Esophagus squamous epithelium (tissue), 4 donors: ENCODE measurements at regions not wholly inside any gene's neighbourhood (a gene's known extent, or its start where the extent isn't known, plus 50 kb on each side); places are given as distances from the start of the nearest gene placed in this dataset.

Source experiments
- CTCF ChIP-seq, 6 experiments: fragments of 450-650 bp in 4 of 6; fragments of 200-600 bp in 2 of 6; sonication (generic) in 2 of 6; IDR thresholded peaks; one replicate each; pipeline ENCODE4 v1.5.1; 2016 to 2019; ENCODE audit warnings: antibody characterized with exemption in 6 of 6, mild to moderate bottlenecking in 4 of 6, moderate library complexity in 4 of 6
- POLR2A ChIP-seq, 4 donors: fragments of 450-650 bp; IDR thresholded peaks; one replicate each; pipeline ENCODE4 v1.6.1; 2017; ENCODE audit warnings: antibody characterized with exemption in 4 of 4, mild to moderate bottlenecking in 4 of 4, moderate library complexity in 3 of 4

- TF ChIP-seq CTCF (IDR thresholded peaks at IDR 0.05) (no peak), POLR2A (IDR thresholded peaks at IDR 0.05) (no peak)
Measured at GRCh38 chr11:13117344-13117743, 108.2 kb downstream of the RASSF10 start.
